B cell (primary cell): ENCODE measurements at regions not wholly inside any gene's neighbourhood (a gene's known extent, or its start where the extent isn't known, plus 50 kb on each side); places are given as distances from the start of the nearest gene placed in this dataset.

Experiments
- ATAC-seq: fragments of 200-7000 bp; cut with Tn5 transposase; one replicate; pipeline ENCODE4 v1.10.0; 2021; ENCODE audit warnings: low read depth, mild to moderate bottlenecking, moderate number of reproducible peaks, moderate library complexity
- CTCF ChIA-PET: fragments of 350-600 bp; sonication (Branson Sonifier 250); formaldehyde crosslinking; loops from one replicate; lab custom pipeline; 2021; ENCODE audit warnings: antibody characterized with exemption, inconsistent platforms; lab: Charles Lee
- POLR2A ChIA-PET: fragments of 350-600 bp; sonication (Branson Sonifier 250); formaldehyde crosslinking; loops from one replicate; lab custom pipeline; 2021; ENCODE audit warnings: antibody characterized with exemption; lab: Charles Lee
- DNase-seq: peaks from one replicate; pipeline ENCODE4 v3.0.0; 2013
- H2AFZ ChIP-seq: 2 replicates; pipeline ENCODE4 v1.6.1; 2012; ENCODE audit warnings: mild to moderate bottlenecking, low read depth, low read length; ENCODE audit not compliant: insufficient read depth, poor library complexity, severe bottlenecking
- H3K27ac ChIP-seq, 2 donors: 1 replicate in 1 of 2; 2 replicates in 1 of 2; pipeline ENCODE4 v1.5.1; 2012 to 2013; ENCODE audit warnings: low read length in 2 of 2, mild to moderate bottlenecking in 2 of 2, moderate library complexity in 1 of 2
- H3K27me3 ChIP-seq, 4 experiments: fragments of 200-600 bp in 1 of 4; sonication (generic) in 1 of 4; replicated peaks in 1 of 4; 1 replicate in 2 of 4; 2 replicates in 2 of 4; pipeline versions ENCODE4 v1.6.1 to v1.7.0; 2013 to 2016; ENCODE audit warnings: low read length in 3 of 4, mild to moderate bottlenecking in 2 of 4, mixed read lengths in 1 of 4, moderate library complexity in 1 of 4; ENCODE audit not compliant: insufficient read depth in 4 of 4, control insufficient read depth in 3 of 4; ENCODE audit errors: control extremely low read depth in 1 of 4
- H3K36me3 ChIP-seq, 2 experiments: replicated peaks in 1 of 2; 1 replicate in 1 of 2; 2 replicates in 1 of 2; pipeline versions ENCODE4 v1.6.1 to v1.7.1; 2013; ENCODE audit warnings: low read length in 1 of 2; ENCODE audit not compliant: insufficient read depth in 2 of 2, control insufficient read depth in 1 of 2; ENCODE audit errors: control extremely low read depth in 1 of 2, extremely low read depth in 1 of 2
- H3K4me1 ChIP-seq, 2 donors: fragments of 200-600 bp in 1 of 2; sonication (generic) in 1 of 2; 1 replicate in 1 of 2; 2 replicates in 1 of 2; pipeline versions ENCODE4 v1.5.1 to v1.6.1; 2013 to 2017; ENCODE audit warnings: low read length in 2 of 2; ENCODE audit not compliant: control insufficient read depth in 2 of 2, insufficient read depth in 2 of 2
- H3K4me2 ChIP-seq: replicated peaks from 2 replicates; pipeline ENCODE3; 2012; ENCODE audit warnings: mild to moderate bottlenecking, low read depth, low read length; ENCODE audit not compliant: poor library complexity, severe bottlenecking
- H3K4me3 ChIP-seq, 5 experiments: fragments of 200-600 bp in 1 of 5; sonication (generic) in 1 of 5; 1 replicate in 3 of 5; 2 replicates in 2 of 5; pipeline versions ENCODE4 v1.5.1 to v1.7.0; 2011 to 2016; ENCODE audit warnings: low read length in 4 of 5, mild to moderate bottlenecking in 4 of 5, low read depth in 2 of 5, control low read depth in 1 of 5, moderate library complexity in 1 of 5; ENCODE audit not compliant: insufficient read depth in 1 of 5; ENCODE audit errors: control extremely low read depth in 1 of 5, extremely low read depth in 1 of 5
- H3K79me2 ChIP-seq: fragments of 200-600 bp; sonication (generic); one replicate; pipeline ENCODE4 v1.6.0; 2016; ENCODE audit warnings: low read length; ENCODE audit not compliant: control insufficient read depth, insufficient read depth
- H3K9ac ChIP-seq: fragments of 200-600 bp; sonication (generic); 2 replicates; pipeline ENCODE4 v1.6.1; 2017; ENCODE audit warnings: mild to moderate bottlenecking, low read length, moderate library complexity
- H3K9me3 ChIP-seq, 3 donors: one replicate each; pipeline versions ENCODE4 v1.6.1 to v1.7.1; 2013; ENCODE audit warnings: low read length in 2 of 3; ENCODE audit not compliant: control insufficient read depth in 2 of 3, insufficient read depth in 1 of 3; ENCODE audit errors: control extremely low read depth in 1 of 3
- H4K20me1 ChIP-seq: 2 replicates; pipeline ENCODE4 v1.6.0; 2012; ENCODE audit warnings: mild to moderate bottlenecking, low read length; ENCODE audit not compliant: insufficient read depth, control insufficient read depth, poor library complexity, severe bottlenecking
- H3K27ac Mint-ChIP-seq: one replicate; pipeline ENCODE4 v1.8.0; 2021; ENCODE audit warnings: mixed read lengths
- H3K27me3 Mint-ChIP-seq: one replicate; pipeline ENCODE4 v1.8.0; 2021; ENCODE audit warnings: mixed read lengths
- H3K4me1 Mint-ChIP-seq: one replicate; pipeline ENCODE4 v1.8.0; 2021; ENCODE audit warnings: mixed read lengths
- H3K4me3 Mint-ChIP-seq: one replicate; pipeline ENCODE4 v1.8.0; 2021; ENCODE audit warnings: mixed read lengths
- H3K9me3 Mint-ChIP-seq: one replicate; pipeline ENCODE4 v1.8.0; 2022; ENCODE audit warnings: mixed read lengths; ENCODE audit not compliant: insufficient read depth
- CTCF ChIP-seq: fragments of 200-600 bp; IDR thresholded peaks from one replicate; pipeline ENCODE4 v1.8.0; 2022; ENCODE audit warnings: antibody characterized with exemption, mild to moderate bottlenecking
- EZH2 ChIP-seq: IDR thresholded peaks from 2 replicates; pipeline ENCODE4 v1.6.1; 2012; ENCODE audit warnings: borderline replicate concordance, low read depth, mild to moderate bottlenecking, moderate library complexity, low read length; ENCODE audit not compliant: insufficient read depth, poor library complexity, severe bottlenecking
- WGBS: methylation state at CpG from one replicate; pipeline ENCODE4 v1.1.5; 2013; ENCODE audit warnings: missing lambda C conversion rate; ENCODE audit not compliant: insufficient coverage; 5-methylcytosine and 5-hydroxymethylcytosine counted together
- intact Hi-C: fragments of 100-400 bp; cut with micrococcal nuclease; formaldehyde crosslinking; loops from one replicate; pipeline ENCODE4 v1.10.0; 2022

GRCh38 chr2:117707874-117708273 lies 106.6 kb upstream of the DDX18 start:
- Histone ChIP-seq H3K9ac (no peak overlapping the region), H3K79me2 (no peaks in the 10 kb centered on the region), H3K27ac (no peak overlapping the region), H3K9me3 (no peaks in the 10 kb centered on the region), H2AFZ (no peak overlapping the region), H3K4me1 (no peaks in the 10 kb centered on the region), H3K4me2 (no peak overlapping the region), H3K4me3 (no peak overlapping the region), H3K36me3 (no peaks in the 10 kb centered on the region), H4K20me1 (no peaks in the 10 kb centered on the region), H3K27me3 (peaks cover 0 to 4% (median 0%) of the 10 kb centered on the region in 4 experiments)
- DNase-seq (no peak), ATAC-seq (no peak)
- no peak for TF ChIP-seq EZH2
- no peak for TF ChIP-seq CTCF
- Mint-ChIP-seq H3K9me3 (peaks cover 3% of the 10 kb centered on the region), H3K4me3 (no peak overlapping the region), H3K4me1 (no peaks in the 10 kb centered on the region), H3K27ac (no peak overlapping the region), H3K27me3 (peaks cover 5% of the 10 kb centered on the region)
- intact Hi-C loops = no loop called here
- ChIA-PET CTCF (no interaction called here), POLR2A (no interaction called here)

GRCh38 chr2:117712684-117713083 lies 101.8 kb upstream of the DDX18 start:
- Histone ChIP-seq H4K20me1 (no peaks in the 10 kb centered on the region), H2AFZ (no peak overlapping the region), H3K79me2 (no peaks in the 10 kb centered on the region), H3K4me3 (no peak overlapping the region), H3K9me3 (no peaks in the 10 kb centered on the region), H3K36me3 (no peaks in the 10 kb centered on the region), H3K9ac (no peak overlapping the region), H3K27ac (no peak overlapping the region), H3K27me3 (peaks cover 0 to 2% (median 0%) of the 10 kb centered on the region in 4 experiments), H3K4me2 (no peak overlapping the region), H3K4me1 (no peaks in the 10 kb centered on the region)
- Mint-ChIP-seq H3K27ac (no peak overlapping the region), H3K27me3 (peaks cover 5% of the 10 kb centered on the region), H3K4me1 (no peaks in the 10 kb centered on the region), H3K9me3 (peaks cover 3% of the 10 kb centered on the region), H3K4me3 (no peak overlapping the region)
- ChIA-PET POLR2A (no interaction called here), CTCF (no interaction called here)
- 80% methylated on average over 1 of the region's 2 CpGs for WGBS
- intact Hi-C loops = no loop called here
- ATAC-seq (no peak), DNase-seq (no peak)
- TF ChIP-seq EZH2 = no peak
- TF ChIP-seq CTCF = no peak
